Thyroid gland (tissue), 4 donors: ENCODE measurements at regions not wholly inside any gene's neighbourhood (a gene's known extent, or its start where the extent isn't known, plus 50 kb on each side); places are given as distances from the start of the nearest gene placed in this dataset.
"Not testable (repeated sequence)": the region's sequence is repeated elsewhere in the genome, so short reads cannot be mapped to it uniquely, and the experiment has no call there.

Source experiments
- POLR2A ChIP-seq, 2 donors: fragments of 450-650 bp; IDR thresholded peaks; one replicate each; pipeline ENCODE4 v1.6.1; 2017; ENCODE audit warnings: antibody characterized with exemption in 2 of 2, mild to moderate bottlenecking in 2 of 2, moderate library complexity in 1 of 2
- TF ChIP-seq, protein P1 (sequence below), 6 experiments: fragments of 200-600 bp in 3 of 6; fragments of 450-650 bp in 3 of 6; sonication (generic) in 3 of 6; IDR thresholded peaks; one replicate each; pipeline ENCODE4 v1.5.1; 2016 to 2019; ENCODE audit warnings: antibody characterized with exemption in 6 of 6, mild to moderate bottlenecking in 2 of 6, inconsistent platforms in 1 of 6, moderate library complexity in 1 of 6

DNA sequence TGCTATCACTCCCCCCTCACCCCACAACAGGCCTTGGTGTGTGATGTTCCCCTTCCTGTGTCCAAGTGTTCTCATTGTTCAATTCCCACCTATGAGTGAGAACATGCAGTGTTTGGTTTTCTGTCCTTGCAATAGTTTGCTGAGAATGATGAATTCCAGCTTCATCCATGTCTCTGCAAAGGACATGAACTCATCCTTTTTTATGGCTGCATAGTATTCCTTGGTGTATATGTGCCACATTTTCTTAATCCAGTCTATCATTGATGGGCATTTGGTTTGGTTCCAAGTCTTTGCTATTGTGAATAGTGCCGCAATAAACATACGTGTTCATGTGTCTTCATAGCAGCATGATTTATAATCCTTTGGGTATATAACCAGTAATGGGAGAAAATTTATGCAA lies 106.0 kb upstream of the ESX1 start:
- TF ChIP-seq, protein P1, sequence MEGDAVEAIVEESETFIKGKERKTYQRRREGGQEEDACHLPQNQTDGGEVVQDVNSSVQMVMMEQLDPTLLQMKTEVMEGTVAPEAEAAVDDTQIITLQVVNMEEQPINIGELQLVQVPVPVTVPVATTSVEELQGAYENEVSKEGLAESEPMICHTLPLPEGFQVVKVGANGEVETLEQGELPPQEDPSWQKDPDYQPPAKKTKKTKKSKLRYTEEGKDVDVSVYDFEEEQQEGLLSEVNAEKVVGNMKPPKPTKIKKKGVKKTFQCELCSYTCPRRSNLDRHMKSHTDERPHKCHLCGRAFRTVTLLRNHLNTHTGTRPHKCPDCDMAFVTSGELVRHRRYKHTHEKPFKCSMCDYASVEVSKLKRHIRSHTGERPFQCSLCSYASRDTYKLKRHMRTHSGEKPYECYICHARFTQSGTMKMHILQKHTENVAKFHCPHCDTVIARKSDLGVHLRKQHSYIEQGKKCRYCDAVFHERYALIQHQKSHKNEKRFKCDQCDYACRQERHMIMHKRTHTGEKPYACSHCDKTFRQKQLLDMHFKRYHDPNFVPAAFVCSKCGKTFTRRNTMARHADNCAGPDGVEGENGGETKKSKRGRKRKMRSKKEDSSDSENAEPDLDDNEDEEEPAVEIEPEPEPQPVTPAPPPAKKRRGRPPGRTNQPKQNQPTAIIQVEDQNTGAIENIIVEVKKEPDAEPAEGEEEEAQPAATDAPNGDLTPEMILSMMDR (IDR thresholded peaks at IDR 0.05) = not testable (repeated sequence)
- TF ChIP-seq POLR2A (IDR thresholded peaks at IDR 0.05) = not testable (repeated sequence)
